ENCODE measurements at regions not wholly inside any gene's neighbourhood (a gene's known extent, or its start where the extent isn't known, plus 50 kb on each side); places are given as distances from the start of the nearest gene placed in this dataset.

DNA sequence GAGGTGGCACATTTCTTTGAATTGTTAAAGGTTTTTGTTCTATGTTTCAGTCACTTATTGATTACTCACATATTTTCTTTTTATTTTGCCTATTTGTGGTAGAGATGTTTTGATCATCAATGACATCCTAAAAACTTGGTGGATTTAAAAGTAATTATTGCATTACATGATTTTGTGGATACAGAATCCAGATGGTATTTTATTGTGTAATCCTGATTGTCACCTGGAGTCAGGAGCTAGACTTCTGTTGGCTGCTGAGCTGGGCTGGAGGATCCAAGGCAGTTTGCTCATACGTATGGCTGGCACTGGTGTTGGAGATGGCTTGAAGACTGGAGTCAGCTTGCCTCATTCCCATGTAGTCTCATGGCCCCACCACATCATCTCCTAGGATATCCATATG, 1009.6 kb upstream of the PCDH7 start:
- Mint-ChIP-seq H3K27me3 (no peaks in the 10 kb centered on the region), H3K36me3 (ENCODE audit: low read depth) (no peaks in the 10 kb centered on the region), H3K4me3 (no peak overlapping the region), H3K9me3 (peaks cover 13% of the 10 kb centered on the region), H3K27ac (no peak overlapping the region), H3K4me1 (ENCODE audit: low read depth) (no peaks in the 10 kb centered on the region)
- ChIA-PET CTCF (no interaction called here), POLR2A (no interaction called here)
- TF ChIP-seq CTCF (IDR thresholded peaks at IDR 0.05) = no peak
- no peak for DNase-seq
- no peak for ATAC-seq
- intact Hi-C loops (cut with micrococcal nuclease) = no loop called here

- Mint-ChIP-seq H3K4me3 (no peak overlapping the region), H3K36me3 (ENCODE audit: low read depth) (no peaks in the 10 kb centered on the region), H3K9me3 (peaks cover 9% of the 10 kb centered on the region), H3K27ac (no peak overlapping the region), H3K4me1 (ENCODE audit: low read depth) (no peaks in the 10 kb centered on the region), H3K27me3 (no peaks in the 10 kb centered on the region)
- ATAC-seq = no peak
- no peak for TF ChIP-seq CTCF (IDR thresholded peaks at IDR 0.05)
- POLR2A ChIA-PET = no interaction called here
- CTCF ChIA-PET = no interaction called here
- intact Hi-C loops (cut with micrococcal nuclease) = no loop called here
- DNase-seq = no peak
Observed at GRCh38 chr4:29711226-29711625, 1008.9 kb upstream of the PCDH7 start.

DNA sequence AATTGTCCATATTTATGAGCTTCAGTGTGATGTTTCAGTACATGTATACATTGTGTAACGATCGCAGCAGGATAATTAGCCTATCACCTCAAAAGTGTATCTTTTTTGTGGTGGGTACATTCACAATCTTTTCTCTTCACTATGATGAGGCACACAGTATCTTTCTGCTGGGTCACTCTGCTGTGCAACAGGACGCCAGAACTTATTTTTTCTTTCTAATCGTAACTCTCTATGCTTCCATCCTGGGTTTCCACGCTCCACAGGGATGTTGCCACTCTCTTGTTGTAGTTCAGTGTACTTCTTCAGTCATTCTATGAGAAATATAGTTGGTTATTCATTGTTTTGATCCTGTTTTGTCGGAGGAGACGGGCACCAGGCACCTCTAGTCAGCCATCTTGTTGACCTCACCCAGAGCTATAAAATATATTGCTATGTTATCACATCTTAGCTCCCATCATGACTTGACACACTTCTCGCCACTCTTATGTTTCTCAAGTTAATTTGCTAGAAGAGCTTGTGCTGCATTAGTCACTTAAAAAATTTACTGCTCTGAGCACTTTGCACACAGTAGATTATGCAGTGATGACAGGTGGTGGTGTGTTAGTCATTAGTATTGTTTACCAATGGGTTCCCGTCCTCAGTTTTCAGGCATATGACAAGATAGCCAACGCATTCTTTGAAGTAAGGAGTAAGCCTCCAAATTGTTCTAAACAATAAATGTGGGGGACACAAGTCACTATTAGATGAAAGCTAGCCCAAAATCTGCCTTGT, 1002.7 kb upstream of the PCDH7 start:
- Mint-ChIP-seq H3K27me3 (no peaks in the 10 kb centered on the region), H3K9me3 (no peaks in the 10 kb centered on the region), H3K4me3 (no peak overlapping the region), H3K36me3 (ENCODE audit: low read depth) (no peaks in the 10 kb centered on the region), H3K27ac (no peak overlapping the region), H3K4me1 (ENCODE audit: low read depth) (no peaks in the 10 kb centered on the region)
- no peak for TF ChIP-seq CTCF (IDR thresholded peaks at IDR 0.05)
- ChIA-PET POLR2A (no interaction called here), CTCF (no interaction called here)
- intact Hi-C loops (cut with micrococcal nuclease) = no loop called here
- DNase-seq (no peak), ATAC-seq (no peak)

- CTCF ChIA-PET = no interaction called here
- intact Hi-C loops (cut with micrococcal nuclease) = no loop called here
Observed at GRCh38 chr4:29718136-29718535, 1002.0 kb upstream of the PCDH7 start.

DNA sequence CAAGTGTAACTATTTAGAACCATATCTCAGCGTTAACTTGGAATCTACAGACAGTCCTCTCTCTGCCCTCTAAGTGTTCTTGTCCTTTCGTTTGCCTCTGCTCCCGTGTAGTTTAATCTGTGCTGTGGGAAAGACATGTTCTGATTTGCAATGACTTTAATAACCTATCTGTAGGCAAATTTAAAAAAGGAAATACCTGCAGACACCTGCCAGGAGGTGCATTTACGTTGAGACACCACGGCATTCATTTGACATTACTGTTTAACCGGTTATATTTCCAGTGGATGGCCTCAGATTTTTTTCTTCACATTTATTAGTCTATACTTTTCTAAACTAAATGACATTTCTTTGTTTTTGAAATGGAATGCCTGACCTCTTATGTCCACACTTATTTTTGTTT, 997.9 kb upstream of the PCDH7 start:
- intact Hi-C loops (cut with micrococcal nuclease) = no loop called here
- Mint-ChIP-seq H3K36me3 (ENCODE audit: low read depth) (no peaks in the 10 kb centered on the region), H3K27me3 (no peaks in the 10 kb centered on the region), H3K4me1 (ENCODE audit: low read depth) (no peaks in the 10 kb centered on the region), H3K9me3 (peaks cover 1% of the 10 kb centered on the region), H3K4me3 (no peak overlapping the region), H3K27ac (no peak overlapping the region)
- no peak for ATAC-seq
- TF ChIP-seq CTCF (IDR thresholded peaks at IDR 0.05) = no peak
- ChIA-PET POLR2A (no interaction called here), CTCF (no interaction called here)
- DNase-seq = no peak

More at GRCh38 chr4:29718136-29718535, 1002.0 kb upstream of the PCDH7 start:
- no peak for TF ChIP-seq CTCF (IDR thresholded peaks at IDR 0.05)
- Mint-ChIP-seq H3K4me1 (ENCODE audit: low read depth) (no peaks in the 10 kb centered on the region), H3K4me3 (no peak overlapping the region), H3K9me3 (no peaks in the 10 kb centered on the region), H3K27ac (no peak overlapping the region), H3K27me3 (no peaks in the 10 kb centered on the region), H3K36me3 (ENCODE audit: low read depth) (no peaks in the 10 kb centered on the region)
- POLR2A ChIA-PET = no interaction called here
- no peak for DNase-seq
- no peak for ATAC-seq

Measured in activated CD8-positive, alpha-beta T cell treated with anti-CD3 and anti-CD28 coated beads for 36 hours (primary cell).